ENCODE measurements at regions not wholly inside any gene's neighbourhood (a gene's known extent, or its start where the extent isn't known, plus 50 kb on each side); places are given as distances from the start of the nearest gene placed in this dataset.

- DNase-seq (ENCODE audit: low read depth) = no peak
- no peak for TF ChIP-seq CTCF (IDR thresholded peaks at IDR 0.05; ENCODE audit: control insufficient read depth, extremely low read depth, insufficient read depth)
- H3K4me3 ChIP-seq (ENCODE audit: low read depth, low read length) = no peak overlapping the region
These were observed 128.1 kb downstream of the SIK1 start for GRCh38 chr21:43298546-43299440.

- no peak for DNase-seq (ENCODE audit: low read depth)
- TF ChIP-seq CTCF (IDR thresholded peaks at IDR 0.05; ENCODE audit: control insufficient read depth, extremely low read depth, insufficient read depth) = no peak
- H3K4me3 ChIP-seq (ENCODE audit: low read depth, low read length) = no peak overlapping the region
These were observed 128.9 kb downstream of the SIK1 start for GRCh38 chr21:43297989-43298388.

GRCh38 chr21:43297391-43297981, 128.7 kb downstream of the CRYAA start:
- TF ChIP-seq CTCF (IDR thresholded peaks at IDR 0.05; ENCODE audit: control insufficient read depth, extremely low read depth, insufficient read depth) = no peak
- DNase-seq (ENCODE audit: low read depth) = no peak
- no peak overlapping the region for H3K4me3 ChIP-seq (ENCODE audit: low read depth, low read length)

GRCh38 chr21:43295066-43295958, 126.5 kb downstream of the CRYAA start:
- no peak overlapping the region for H3K4me3 ChIP-seq (ENCODE audit: low read depth, low read length)
- TF ChIP-seq CTCF (IDR thresholded peaks at IDR 0.05; ENCODE audit: control insufficient read depth, extremely low read depth, insufficient read depth) = no peak

GRCh38 chr21:43294194-43294902, 125.5 kb downstream of the CRYAA start:
- DNase-seq (ENCODE audit: low read depth) = no peak
- H3K4me3 ChIP-seq (ENCODE audit: low read depth, low read length) = no peak overlapping the region
- no peak for TF ChIP-seq CTCF (IDR thresholded peaks at IDR 0.05; ENCODE audit: control insufficient read depth, extremely low read depth, insufficient read depth)

More at GRCh38 chr21:43295066-43295958, 126.5 kb downstream of the CRYAA start:
- DNase-seq (ENCODE audit: low read depth) = no peak

- TF ChIP-seq CTCF (IDR thresholded peaks at IDR 0.05; ENCODE audit: control insufficient read depth, extremely low read depth, insufficient read depth) = no peak
- DNase-seq (ENCODE audit: low read depth) = no peak
- H3K4me3 ChIP-seq (ENCODE audit: low read depth, low read length) = no peak overlapping the region
These were observed 124.0 kb downstream of the CRYAA start for GRCh38 chr21:43292866-43293142.
